ENCODE measurements at regions not wholly inside any gene's neighbourhood (a gene's known extent, or its start where the extent isn't known, plus 50 kb on each side); places are given as distances from the start of the nearest gene placed in this dataset.

GRCh38 chr9:85249313-85249621 is 492.5 kb downstream of the AGTPBP1 start:
- DNase-seq: no peak

GRCh38 chr9:85248514-85249312 is 493.0 kb downstream of the AGTPBP1 start:
- no peak for DNase-seq

- DNase-seq: no peak
These were observed 495.2 kb downstream of the AGTPBP1 start for GRCh38 chr9:85246541-85246940.

DNA sequence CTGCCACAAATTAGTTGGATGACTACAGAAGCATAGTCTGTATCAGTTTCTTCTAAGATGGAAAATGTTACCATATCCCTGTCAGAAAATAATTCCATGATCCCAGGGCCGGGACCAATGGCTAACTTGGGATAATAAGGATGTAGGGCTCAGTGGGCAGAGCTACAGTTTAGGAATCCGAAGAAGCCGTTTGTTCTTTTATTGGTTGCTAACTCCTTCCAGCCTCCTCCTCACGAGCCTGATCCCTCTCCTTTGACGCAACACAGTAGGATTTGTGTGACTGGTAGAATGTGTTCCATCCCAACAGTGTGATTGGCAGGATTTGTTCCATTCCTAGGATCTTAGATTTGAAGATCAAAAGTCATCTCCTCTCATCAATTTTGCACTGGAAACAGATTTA is 496.9 kb downstream of the AGTPBP1 start:
- no peak for DNase-seq

- DNase-seq: no peak
These were observed 497.8 kb downstream of the AGTPBP1 start for GRCh38 chr9:85243977-85244376.

- DNase-seq: no peak
These were observed 504.3 kb downstream of the AGTPBP1 start for GRCh38 chr9:85237478-85237877.

DNA sequence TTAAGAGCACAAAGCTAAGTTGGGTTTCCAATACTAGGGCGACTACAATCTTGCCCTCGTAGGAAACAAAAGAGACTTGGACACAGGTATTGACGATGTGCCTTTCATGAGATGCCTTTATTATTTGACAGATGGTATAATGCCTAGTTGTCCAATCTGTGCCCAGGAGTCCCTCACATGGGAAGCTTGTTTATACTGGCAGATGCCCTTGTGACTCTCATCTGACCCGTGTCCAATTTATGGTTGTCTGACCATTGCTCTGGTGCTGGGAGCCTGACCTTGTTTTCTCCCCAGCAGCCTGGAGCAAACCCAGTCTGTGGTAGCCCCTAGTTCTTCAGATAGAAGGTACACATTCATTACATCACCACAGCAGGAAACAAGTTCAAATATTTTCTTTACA is 511.7 kb downstream of the AGTPBP1 start:
- DNase-seq: no peak

- DNase-seq: no peak
These were observed 513.5 kb downstream of the AGTPBP1 start for GRCh38 chr9:85228111-85228855.

DNA sequence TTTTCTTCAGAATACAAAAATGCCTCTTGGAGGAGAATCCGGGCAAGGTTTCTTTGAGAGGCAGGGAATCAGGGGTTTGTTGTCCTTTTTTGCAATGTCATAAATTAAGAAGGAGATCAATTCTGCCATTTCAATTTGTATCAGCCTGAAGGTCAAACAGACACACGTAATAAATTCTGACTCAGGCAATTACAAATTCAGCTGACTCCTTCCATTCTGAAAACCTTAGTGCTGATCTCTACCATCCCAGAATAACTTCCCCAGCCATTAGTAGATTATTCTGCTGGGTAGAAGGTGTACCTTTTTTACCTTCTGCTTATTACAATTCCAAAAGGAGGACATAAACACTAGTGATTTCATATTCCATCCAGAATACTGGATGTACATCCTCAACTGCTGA is 516.6 kb downstream of the AGTPBP1 start:
- no peak for DNase-seq

- no peak for DNase-seq
These were observed 517.0 kb downstream of the AGTPBP1 start for GRCh38 chr9:85224729-85225128.

DNA sequence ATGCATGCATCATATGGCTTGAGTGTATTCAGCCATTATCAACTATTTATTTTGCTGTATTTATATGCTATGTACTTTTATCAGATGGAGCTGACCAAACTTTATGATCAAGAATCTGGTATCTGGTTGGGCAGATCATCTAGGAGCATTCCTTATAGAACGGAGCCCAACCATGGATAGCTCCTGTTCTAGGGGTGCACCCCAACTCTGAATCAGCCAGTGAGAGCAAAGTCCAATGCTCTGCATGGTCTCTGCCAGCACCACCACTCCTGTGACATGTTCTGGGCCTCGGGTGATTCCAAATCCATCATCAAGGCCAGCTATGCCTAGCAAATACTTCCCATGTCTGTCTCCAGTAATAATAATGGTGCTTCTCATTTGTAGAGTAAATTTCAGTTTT is 517.5 kb downstream of the AGTPBP1 start:
- DNase-seq: no peak

- no peak for DNase-seq
These were observed 518.1 kb downstream of the AGTPBP1 start for GRCh38 chr9:85223506-85224125.

GRCh38 chr9:85216601-85217000 is 525.2 kb downstream of the AGTPBP1 start:
- no peak for DNase-seq

DNA sequence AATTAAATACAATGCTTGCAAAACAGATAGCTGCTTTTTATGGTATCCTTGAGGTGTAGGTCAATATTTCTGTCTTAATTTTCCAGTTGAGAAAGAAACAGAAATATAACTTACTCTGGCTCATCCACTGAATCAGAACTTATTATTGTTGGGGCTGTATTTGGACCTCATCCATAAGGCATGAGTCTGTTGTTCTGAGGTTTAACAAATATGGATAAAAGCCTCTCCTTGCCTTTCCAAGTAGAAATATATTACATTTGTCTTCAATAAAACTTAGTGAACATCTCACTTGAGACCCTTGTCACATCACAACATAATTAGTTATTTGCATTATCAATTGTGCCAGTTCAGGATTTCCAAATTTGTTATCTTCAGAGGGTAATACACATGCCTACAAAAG is 525.8 kb downstream of the AGTPBP1 start:
- DNase-seq: no peak

DNA sequence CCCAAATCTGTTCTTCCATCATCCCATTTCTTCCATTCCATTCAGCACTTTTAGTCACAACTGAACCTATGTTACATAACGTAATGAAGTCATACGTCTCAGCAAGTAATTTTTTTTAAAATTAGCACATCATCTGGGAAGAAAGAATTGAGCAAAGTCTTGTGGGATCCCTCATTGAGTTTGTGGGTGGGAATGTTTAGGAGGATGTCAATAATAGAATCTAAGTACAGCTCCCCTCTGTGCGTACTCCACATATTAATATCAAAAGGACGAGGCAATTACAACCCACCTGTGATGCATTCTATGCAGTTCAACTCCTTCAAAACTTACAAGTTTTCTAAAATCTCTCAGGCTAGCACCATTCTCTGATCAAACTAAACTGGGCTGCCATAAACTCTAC is 526.3 kb downstream of the AGTPBP1 start:
- DNase-seq: no peak

DNA sequence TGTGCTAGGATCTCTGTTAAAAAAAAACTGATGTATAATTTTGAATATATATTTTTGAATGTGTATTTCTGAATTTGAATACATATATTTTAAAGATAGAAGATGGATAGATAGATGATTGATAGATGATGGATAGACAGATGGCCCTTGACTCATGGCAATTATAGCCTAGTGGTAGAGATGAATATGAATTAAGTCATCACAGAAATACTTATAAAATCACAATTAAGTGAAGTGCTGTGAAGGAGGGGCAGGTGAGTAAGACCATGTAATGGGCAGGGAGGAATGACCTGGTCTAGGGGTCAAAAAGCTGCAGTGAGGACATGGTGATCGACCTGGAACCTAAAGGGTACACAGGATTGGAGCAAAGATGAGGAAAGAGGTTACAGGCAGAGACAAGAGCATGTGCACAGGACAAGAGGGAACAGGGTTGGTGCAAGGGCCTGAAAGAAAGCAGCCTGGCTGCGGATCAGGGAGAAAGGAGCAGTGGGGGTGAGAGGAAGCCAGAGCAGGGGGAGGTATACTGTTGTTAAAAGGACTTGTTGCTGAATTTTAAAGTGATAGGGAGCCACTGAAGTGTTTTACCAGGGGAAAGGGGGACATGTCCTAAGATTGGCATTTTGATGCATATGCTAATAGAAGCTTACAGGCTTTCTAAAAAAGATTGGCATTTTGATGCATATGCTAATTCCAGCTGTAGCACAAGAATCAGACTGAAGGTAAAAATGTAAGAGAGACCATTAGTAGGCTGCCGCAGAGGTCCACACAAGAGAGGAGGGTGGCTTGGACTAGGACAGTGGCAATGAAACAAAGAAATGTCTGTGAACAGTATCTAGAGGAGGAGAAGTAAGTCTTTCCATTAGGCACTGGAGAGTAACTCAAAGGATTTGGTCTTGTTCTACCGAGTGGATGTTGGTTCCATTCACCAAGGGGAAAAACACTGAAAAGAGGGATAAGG is 527.8 kb downstream of the AGTPBP1 start:
- no peak for DNase-seq

DNA sequence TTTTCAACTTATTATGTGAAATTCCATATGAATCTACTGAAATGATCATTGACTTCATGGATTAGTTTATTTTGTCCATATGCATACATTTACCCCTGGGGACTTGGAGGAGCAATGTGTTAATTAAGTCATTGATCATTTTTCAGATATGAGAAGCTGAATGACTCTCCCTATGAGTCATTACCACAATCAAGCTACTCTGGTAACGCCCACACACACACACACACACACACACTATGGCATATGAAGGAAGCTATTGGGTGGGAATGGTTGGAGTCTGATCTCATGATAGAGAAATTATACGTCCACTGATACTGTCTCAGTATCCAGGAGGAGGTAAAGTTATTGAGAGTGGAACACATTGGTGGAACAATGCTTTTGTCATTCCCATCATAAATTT is 528.9 kb downstream of the AGTPBP1 start:
- DNase-seq: no peak

- DNase-seq: no peak
These were observed 529.5 kb downstream of the AGTPBP1 start for GRCh38 chr9:85212209-85212608.

GRCh38 chr9:85208666-85209065 is 533.1 kb downstream of the AGTPBP1 start:
- DNase-seq: no peak

DNA sequence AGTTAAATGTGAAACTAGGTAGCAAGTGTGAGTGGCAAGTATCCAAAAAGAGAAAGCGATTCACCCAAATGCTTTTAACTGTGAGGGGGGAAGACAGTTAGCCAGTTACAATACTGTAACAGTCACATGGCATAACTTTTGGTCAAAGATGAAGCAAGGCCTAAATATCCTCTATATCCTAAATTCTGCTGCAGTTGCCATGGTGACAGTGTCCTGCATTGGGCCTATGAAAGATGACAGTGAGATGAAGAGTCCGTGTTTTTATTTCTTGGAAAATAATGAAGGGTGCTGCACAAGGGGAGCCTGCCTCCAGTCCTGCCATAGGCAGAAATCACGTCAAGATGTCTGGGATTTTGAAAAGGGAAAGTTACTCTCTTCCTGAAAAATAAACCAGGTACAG is 534.6 kb downstream of the NTRK2 start:
- DNase-seq: no peak

- no peak for DNase-seq
These were observed 533.1 kb downstream of the NTRK2 start for GRCh38 chr9:85202596-85202995.

DNA sequence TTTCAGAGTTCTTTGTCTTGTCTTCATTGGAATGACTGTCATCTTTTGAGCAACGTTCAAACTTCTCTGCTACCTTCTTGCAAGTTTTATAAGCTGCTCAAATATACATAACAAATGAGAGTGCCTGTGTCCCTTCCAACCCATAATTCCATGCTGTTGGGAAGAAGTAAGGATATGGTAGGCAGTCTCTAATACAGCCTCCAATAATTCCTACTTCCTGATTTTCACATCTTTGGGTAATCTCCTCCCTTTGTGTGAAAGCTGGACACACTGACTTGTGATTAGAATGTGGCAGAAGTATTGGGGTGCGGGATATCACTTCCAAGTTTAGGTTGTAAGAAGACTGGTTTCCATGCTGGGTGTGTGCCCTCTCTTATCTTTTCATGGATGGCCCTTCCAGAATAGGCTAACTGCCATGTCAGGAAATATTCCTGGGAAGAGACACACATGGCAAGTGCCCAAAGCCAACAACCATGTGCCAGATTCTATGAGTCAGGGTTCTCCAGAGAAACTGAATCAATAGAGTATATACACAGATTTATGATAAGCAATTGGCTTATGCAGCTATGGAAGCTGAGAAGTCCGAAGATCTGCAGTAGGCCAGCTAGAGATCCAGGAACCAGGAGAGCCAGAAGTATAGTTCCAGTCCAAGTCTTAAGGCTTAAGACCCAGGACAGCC is 531.3 kb downstream of the NTRK2 start:
- no peak for DNase-seq

All from CD4-positive, alpha-beta T cell treated with Interleukin-6 for 4 hours (primary cell).